HG02884 (cell line): ENCODE measurements at regions not wholly inside any gene's neighbourhood (a gene's known extent, or its start where the extent isn't known, plus 50 kb on each side); places are given as distances from the start of the nearest gene placed in this dataset.
"Not testable (repeated sequence)": the region's sequence is repeated elsewhere in the genome, so short reads cannot be mapped to it uniquely, and the experiment has no call there.

Source experiments
- ATAC-seq: cut with Tn5 transposase; IDR thresholded peaks from one replicate; pipeline ENCODE4 v1.9.1; 2021; ENCODE audit warnings: mild to moderate bottlenecking, moderate library complexity; ENCODE audit not compliant: unreplicated experiment

DNA sequence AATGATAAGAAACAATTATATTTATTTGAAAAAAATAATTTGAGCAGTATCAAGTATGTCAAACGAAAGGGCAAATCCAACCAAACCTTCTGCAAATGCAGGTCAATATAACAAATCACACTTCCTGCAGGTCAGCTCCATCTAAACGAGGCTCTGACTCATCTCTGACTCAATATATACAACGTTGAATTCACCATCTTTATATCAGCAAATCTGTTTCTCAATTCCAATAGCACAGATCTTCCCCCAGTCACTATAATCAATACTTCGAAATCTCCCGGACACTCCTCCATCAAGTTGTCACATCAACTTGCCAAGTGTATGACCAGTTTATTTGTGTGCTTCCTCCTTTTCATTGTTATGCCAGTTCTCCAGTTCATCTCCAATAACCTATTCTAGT, 388.9 kb downstream of the ZEB2 start:
- no peak for ATAC-seq

DNA sequence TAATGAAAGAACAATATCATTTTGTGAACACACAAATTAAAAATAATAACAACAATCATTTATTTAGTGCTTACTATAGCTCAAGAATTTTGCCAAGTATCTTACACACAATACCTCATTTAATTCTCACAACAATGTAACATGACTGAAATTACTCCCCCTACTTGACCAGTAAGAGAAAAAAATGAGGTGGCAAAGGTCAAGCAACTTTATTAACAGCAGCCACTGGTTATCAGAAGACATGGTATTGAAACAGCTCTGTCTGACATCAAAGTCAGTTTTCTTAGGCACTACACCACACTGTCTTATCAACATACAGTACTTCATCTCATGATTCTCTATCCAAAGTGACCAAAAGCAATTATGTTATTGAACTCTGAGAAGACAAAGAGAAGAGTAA, 389.4 kb downstream of the ZEB2 start:
- no peak for ATAC-seq

DNA sequence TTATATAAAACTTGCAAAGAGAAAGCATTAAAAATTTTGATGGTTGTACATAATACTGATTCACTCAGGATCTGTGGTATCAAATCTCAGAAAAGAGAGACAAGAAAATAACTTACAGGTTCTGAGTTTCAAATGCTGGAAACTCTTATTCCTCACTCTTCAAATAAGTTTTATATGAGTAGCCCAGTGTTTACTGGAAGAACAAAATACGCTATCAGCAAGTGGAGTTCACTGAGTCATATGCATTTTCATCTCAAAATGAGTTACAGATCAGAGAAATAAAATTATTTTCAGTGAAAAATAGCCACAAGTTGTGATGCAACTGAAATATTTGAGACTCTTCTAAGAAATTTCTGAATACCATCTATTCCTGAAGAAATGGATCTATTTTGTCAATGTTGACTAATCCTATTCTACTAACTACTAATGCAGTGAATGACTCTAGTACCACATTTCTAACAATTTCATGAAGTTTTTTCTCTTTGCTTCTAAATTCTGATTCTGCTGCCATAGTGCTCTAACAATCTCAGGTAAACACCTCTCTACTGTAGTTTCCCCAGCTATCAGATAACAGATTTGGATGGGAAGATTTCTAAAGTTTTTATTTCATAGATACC, 391.7 kb downstream of the ZEB2 start:
- ATAC-seq, result no peak

DNA sequence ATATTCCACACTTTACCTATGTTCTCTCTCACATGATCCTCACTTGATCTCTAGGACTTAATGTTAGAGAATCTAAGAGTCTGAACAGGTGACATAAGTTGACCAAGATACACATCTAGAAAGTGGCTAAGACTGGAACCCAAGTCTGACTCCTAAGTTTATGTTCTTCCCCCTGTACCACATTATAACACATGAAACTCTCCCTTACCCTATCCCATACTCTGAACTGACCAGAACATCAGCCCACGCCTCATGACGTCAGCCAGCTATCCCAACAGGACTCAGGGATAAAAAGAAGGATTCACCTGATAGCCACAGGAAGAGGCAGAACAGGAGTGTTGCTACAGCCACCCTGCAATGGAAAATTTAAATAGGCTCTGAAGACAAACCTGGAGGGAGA, 392.2 kb downstream of the ZEB2 start:
- ATAC-seq, result no peak

DNA sequence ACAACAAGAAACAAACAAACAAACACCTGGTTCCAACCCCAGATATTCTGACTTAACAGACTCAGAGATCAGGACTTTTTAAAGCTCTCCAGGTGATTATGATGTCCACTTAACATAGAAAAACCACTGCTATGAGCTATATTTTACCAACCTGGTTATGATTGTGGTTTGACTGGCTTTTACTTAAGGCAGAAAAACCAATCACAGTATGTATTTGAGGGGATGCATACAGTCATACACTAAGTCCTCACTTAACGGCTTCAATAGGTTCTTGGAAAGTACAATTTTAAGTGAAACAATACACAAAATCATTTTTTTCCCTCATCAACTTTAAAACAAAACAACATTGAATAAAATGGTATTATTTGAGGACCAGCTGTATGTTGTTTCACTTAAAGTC, 393.6 kb downstream of the ZEB2 start:
- no peak for ATAC-seq

DNA sequence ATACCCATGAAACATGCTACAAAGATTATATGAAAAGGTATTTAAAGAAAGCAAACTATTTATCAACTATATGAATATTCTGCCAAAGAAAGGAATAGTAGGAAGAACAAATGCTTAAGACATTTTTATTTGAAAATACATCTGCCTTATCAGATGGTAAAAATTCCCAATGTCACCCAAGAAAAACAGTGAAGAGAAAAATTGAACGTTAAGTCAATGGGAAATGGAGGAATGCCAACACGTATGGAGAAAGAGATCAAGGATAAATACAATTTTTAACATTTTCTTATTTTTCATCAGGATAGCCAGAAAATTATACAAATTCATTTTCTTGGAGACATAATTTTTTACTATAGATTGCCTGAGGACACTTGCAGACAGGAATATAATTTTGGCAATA, 394.2 kb downstream of the ZEB2 start:
- ATAC-seq, result no peak

DNA sequence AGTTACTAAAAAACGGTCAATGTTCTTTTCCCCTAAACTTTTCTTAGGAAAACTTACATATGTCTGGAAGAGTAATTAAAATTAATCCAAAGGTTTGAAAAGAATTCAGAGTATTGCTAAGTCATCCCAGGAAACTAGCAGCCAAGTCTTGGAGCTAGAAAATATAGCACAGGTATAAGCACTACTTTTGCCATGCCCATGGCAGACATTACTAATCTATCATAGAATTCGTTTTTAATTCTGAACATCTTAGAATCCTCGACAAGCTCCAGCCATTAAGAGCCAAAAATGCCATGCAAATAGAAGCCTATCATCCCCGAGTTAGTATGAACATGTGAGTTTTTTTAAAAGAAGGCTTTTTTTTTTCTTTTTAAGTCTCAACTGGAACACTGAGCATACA, 395.0 kb downstream of the ZEB2 start:
- no peak for ATAC-seq

DNA sequence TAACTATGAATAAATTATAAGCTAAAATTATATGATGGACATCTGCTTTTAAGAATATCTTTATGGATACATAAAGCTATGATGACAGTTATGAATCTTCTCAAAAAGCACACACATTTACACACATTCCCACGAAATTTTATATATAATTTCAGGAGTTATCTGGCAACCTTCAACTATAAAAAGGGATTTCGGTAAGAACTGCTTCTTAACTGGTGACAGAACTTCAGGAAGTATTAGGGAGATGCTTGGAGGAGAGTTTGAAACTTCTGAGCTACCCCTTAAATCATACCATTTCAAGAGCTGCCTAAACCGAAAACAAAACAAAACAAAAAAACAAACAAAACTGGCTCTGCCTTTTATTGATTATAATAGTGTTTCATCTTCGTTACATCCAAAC, 399.4 kb downstream of the ZEB2 start:
- ATAC-seq, result no peak

DNA sequence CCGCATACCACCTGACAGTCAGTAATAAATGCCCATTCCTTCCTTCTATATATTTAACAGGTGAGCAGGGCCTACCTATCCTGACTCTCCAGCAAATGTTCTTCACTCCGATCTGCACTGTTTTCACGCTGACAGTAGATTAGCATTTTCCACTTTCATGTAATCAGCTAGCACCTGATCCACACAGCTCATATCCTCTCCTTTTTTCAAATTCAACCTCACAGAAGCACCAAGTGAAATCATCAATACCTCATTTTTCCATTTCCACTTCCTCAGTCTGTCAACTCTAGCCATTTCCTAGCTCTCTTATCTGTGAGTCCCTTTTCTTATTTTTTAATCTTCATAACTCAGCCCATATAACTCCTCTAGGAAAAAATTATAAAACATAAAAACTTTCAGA, 402.8 kb downstream of the ZEB2 start:
- no peak for ATAC-seq

DNA sequence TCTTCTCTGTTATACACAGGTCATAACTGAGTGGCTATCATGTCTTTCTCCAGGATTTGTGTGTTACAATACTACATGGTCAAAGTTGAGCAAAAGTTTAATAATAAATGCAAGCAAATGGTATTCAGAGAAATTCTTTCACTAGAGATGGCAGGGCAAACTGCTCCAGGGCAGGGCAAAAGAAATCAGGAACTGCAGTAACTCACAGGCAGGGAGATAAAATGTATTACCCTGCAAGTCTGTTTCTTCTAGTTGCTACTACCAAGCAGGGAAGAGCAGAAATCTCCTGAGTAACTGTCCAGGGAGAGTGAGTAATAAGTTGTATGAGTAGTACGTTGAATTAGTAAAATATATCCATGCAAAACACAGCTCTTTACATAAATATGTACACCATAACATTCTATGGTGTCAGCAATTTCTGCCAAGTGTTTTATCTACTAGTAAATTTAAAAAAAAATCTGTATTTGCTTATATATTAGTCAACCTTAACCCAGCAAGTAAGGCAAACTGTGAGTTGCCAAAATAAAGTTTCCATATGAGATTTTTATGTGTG, 404.1 kb downstream of the ZEB2 start:
- no peak for ATAC-seq

DNA sequence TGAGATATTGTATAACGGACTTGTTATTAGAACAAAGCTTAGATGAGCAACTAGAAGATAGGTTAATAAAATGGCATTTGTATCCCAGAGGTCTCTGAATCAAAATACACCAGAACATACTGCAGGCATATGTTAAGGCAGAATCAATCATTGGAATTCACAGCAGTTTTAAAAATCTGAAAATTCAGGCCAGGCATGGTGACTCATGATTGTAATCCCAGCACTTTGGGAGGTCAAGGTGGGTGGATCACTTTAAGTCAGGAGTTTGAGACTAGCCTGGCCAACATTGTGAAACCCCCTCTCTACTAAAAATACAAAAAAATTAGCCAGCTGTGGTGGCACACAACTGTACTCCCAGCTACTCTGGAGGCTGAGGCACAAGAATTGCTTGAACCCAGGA, 405.2 kb downstream of the ZEB2 start:
- no peak for ATAC-seq

DNA sequence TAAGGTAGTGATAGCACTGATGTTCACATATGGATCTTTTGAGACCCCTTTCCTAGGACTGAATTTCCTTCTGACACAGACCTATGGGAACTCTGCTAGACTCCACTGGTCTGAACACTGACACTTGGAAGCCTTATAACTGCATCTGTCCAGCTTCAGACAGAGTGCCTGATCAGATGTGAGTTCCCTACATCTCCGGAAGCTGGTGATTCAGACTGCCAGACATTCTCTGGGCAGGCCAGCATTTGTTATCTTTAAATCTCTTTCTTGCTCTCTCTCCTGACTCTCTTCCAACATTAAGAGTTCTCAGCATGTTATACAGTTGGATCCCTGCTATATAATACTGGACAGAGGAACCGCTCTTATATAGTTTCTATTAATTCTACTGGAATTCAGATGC, 408.5 kb downstream of the ZEB2 start:
- ATAC-seq, result no peak

DNA sequence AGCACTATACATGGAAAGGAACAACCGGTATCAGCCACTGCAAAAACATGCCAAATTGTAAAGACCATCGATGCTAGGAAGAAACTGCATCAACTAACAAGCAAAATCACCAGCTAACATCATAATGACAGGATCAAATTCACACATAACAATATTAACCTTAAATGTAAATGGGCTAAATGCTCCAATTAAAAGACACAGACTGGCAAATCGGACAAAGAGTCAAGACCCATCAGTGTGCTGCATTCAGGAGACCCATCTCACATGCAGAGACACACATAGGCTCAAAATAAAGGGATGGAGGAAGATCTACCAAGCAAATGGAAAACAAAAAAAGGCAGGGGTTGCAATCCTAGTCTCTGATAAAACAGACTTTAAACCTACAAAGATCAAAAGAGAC, 413.8 kb downstream of the ZEB2 start:
- not testable (repeated sequence) for ATAC-seq

DNA sequence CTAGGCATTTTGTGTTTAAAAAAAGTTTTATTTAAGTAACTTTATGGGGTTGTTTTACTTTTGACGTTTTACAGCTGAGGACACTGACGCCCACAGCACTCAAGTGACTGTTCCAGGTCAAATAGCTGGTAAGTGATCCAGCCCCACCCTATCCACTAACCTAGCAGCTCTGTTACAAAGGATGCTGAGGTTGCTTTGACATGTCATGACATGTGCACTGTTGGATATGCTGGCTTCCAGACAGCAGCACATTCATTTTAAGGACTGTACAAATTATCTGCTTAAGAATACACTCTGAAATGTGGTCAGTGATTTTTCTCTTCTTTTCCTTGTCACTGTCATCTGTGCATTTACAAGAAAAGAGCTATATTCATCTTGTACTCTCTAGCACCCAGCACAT, 417.5 kb downstream of the ZEB2 start:
- ATAC-seq, result no peak

DNA sequence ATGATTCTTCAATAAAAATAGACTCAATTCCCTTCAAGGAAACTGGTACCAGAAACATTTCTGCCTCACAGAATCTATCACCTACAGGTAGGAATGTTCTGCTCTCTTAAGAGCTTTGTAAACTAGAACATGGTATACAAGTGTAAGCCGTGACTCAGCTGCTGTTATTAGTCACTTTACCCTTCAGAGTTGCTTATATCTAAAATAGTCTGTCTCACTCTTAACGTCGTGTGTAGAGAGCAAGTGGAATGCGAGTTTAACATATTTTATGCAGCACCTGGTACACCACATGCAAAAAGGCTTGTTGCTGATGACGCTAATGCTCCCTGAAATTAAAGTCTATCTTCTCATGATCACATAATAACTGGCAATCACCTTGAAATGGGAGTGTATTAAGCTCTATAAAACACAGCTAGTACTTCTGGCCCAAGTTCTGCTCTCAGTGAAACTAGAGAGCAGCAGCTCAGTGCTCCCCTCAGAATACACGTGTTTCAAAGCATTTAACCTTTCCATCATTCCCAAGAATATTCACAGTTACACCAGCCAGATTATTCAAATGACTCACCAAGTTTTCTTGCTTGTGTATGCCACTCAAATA, 420.0 kb downstream of the ZEB2 start:
- no peak for ATAC-seq

DNA sequence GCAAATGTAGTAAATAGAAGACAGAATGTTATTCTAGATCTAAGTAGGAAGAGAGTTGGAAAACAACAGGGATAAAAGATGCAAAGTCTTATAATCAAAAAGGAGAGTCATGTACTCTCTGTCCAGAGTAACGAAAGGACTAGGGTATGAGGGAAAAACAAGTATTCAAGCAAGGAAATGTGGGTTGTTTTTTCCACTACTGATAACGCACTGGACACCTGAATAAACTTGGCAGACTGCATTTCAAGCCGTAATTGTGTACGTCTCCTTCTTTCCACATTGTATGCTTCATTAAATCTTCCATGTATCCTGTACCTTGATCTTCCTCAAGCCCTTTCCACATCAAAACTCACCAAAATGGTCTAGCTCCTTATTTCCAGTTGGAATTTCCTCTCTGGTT, 420.6 kb downstream of the ZEB2 start:
- no peak for ATAC-seq

DNA sequence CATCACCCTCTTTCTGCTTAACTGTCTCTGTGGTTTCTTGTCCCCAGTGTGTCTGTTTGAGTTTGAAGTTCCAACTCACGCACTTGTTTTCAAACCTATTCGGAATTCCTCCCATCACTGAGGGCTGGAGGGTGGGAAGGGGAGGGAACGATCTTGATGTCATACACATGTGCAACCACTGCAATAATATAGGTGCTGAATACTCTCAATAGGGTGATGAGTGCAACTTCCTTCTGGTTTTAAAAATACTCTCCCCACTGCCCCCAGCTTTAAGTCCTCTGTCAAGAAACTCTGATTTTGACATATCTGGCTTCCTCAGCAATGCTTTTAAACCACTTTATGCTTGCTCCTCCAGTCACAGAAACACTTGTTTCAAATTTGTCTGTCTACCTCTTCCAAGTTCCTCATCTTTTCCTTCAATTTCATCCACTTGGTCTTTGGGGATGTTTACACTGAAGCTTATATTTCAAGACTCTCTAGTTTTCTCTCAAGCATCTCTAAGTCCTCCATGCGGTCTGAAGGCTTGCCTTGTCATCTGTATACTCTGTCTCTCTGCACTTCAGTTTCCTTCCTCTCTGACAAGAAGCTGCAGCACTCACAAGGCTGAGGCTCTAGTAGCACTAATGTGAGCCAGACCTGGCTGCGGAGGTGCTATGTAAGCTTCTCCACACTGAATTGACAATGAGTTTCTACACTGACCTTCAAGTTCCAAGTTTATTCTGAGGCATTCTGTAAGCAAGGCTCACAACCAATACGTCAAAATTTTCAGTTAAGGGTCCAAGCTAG, 422.3 kb downstream of the ZEB2 start:
- ATAC-seq, result no peak

DNA sequence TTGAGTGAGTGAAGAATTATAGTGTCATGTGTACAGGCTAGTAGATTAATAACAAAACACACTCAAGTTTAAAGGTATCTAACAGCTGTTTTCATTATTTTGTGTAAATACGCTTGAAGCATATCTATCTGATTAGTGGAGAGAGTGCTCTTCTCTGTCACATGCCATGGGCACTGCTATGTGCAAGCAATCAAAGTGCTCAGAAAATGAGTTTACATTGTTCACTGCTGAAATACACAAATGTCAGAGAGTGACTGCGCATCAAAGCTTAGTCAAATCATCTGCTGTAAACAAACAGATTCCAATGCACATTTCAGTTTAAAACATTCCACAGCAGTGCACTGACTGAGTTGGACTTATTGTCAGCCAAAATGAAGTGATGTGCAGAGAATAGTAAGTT, 423.4 kb downstream of the ZEB2 start:
- no peak for ATAC-seq

DNA sequence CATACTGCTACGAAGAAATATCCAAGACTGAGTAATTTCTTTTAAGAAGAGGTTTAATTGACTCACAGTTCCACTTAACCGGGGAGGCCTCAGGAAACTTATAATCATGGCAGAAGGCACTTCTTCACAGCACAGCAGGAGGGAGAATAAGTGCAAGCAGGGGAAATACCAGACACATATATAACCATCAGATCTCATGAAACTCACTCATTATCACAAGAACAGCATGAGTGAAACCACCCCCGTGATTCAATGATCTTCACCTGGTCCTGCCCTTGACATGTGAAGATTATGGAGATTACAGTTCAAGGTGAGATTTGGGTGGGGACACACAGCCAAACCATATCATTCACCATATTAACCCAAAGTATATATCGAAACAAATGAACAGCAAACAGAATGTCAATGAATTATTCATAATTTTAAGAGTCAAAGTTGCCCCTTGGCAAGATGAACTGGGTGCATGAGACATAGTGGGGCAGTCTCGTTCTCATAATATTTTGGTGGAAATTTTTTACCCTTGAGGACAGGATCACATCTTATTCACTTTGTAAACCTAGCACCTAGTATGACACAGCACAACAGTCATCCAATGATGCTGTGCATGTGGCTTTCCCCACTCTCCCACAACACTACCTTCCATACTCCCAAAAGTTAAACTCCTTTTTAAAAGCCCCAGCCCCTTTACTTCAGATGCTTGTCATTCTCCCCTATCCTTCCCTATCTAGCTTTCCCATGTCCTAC, 425.3 kb downstream of the ZEB2 start:
- no peak for ATAC-seq

DNA sequence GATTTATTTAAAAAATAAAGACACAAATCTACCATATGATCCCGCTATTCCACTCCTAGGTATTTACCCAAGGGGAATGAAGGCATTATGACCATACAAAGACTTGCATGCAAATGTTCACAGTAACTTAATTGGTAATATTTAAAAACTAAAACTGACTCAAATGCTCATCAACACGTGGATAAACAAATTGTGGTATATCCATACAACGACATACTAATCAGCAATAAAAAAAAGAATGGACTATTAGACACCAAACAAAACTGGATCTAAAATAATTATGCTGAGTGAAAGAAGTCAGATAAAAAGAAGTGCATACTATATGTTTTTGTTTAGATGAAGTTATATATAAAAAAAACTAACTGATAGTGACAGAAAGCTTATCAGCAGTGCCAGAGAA, 428.3 kb downstream of the ZEB2 start:
- no peak for ATAC-seq

DNA sequence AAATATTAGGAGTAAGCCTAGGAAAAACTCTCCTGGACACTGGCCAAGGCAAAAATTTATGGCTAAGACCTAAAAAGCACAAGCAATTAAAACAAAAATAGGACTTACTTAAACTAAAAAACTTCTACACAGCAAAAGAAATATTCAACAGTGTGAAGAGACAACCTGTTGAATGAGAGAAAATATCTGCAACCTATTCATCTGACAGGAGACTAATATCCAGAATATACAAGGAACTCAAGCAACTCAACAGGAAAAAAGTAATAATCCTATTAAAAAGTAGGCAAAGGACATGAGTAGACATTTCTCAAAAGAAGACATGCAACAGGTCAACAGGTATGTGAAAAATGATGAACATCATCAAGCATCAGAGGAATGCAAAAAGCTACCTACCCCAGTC, 431.1 kb downstream of the ZEB2 start:
- no peak for ATAC-seq

DNA sequence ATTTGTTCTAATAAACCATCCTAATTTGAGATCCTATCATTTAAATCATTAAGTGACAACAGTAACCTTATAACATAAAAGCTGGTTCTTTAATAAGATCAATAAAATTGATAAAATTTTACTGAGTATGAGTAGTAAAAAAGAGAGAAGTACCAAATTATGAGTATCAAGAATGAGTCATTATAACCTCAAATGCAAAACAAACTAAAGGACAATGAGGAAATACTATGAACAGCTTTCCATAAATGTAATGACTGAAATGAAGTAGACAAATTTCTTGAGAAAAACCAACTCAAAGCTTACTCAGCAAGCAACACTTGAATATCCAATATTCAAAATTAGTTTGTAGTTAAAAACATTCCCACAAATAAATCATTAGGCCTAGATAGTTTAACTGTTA, 433.0 kb downstream of the ZEB2 start:
- no peak for ATAC-seq
